HG02571 (cell line): ENCODE measurements at regions not wholly inside any gene's neighbourhood (a gene's known extent, or its start where the extent isn't known, plus 50 kb on each side); places are given as distances from the start of the nearest gene placed in this dataset.

Source experiments
- ATAC-seq: cut with Tn5 transposase; IDR thresholded peaks from one replicate; pipeline ENCODE4 v1.9.1; 2021; ENCODE audit warnings: mild to moderate bottlenecking, moderate library complexity; ENCODE audit not compliant: unreplicated experiment

GRCh38 chr9:106305428-106306133, 557.4 kb upstream of the ZNF462 start:
- no peak for ATAC-seq

- no peak for ATAC-seq
Measured at GRCh38 chr9:106307670-106308069, 555.3 kb upstream of the ZNF462 start.

GRCh38 chr9:106309925-106310324, 553.0 kb upstream of the ZNF462 start:
- no peak for ATAC-seq

- ATAC-seq, result no peak
Measured at GRCh38 chr9:106310782-106311181, 552.2 kb upstream of the ZNF462 start.

GRCh38 chr9:106312906-106313305, 550.1 kb upstream of the ZNF462 start:
- ATAC-seq, result no peak

GRCh38 chr9:106314476-106314875, 548.5 kb upstream of the ZNF462 start:
- ATAC-seq, result no peak

- ATAC-seq, result no peak
Measured at GRCh38 chr9:106321394-106322180, 541.4 kb upstream of the ZNF462 start.

GRCh38 chr9:106322706-106323245, 540.2 kb upstream of the ZNF462 start:
- ATAC-seq, result no peak

- no peak for ATAC-seq
Measured at GRCh38 chr9:106324053-106324585, 538.8 kb upstream of the ZNF462 start.

- ATAC-seq, result no peak
Measured at GRCh38 chr9:106324591-106325280, 538.2 kb upstream of the ZNF462 start.

- ATAC-seq, result no peak
Measured at GRCh38 chr9:106326493-106326892, 536.5 kb upstream of the ZNF462 start.

- no peak for ATAC-seq
Measured at GRCh38 chr9:106333481-106333880, 529.5 kb upstream of the ZNF462 start.

GRCh38 chr9:106334081-106334480, 528.9 kb upstream of the ZNF462 start:
- no peak for ATAC-seq

GRCh38 chr9:106339882-106340281, 523.1 kb upstream of the ZNF462 start:
- no peak for ATAC-seq

GRCh38 chr9:106350777-106351176, 512.2 kb upstream of the ZNF462 start:
- no peak for ATAC-seq

- no peak for ATAC-seq
Measured at GRCh38 chr9:106356924-106357323, 506.0 kb upstream of the ZNF462 start.

GRCh38 chr9:106358331-106358730, 504.6 kb upstream of the ZNF462 start:
- no peak for ATAC-seq

- no peak for ATAC-seq
Measured at GRCh38 chr9:106376689-106377088, 486.3 kb upstream of the ZNF462 start.

GRCh38 chr9:106383072-106383471, 479.9 kb upstream of the ZNF462 start:
- ATAC-seq, result no peak

GRCh38 chr9:106387965-106388364, 475.0 kb upstream of the ZNF462 start:
- no peak for ATAC-seq

- ATAC-seq, result no peak
Measured at GRCh38 chr9:106393226-106393625, 469.7 kb upstream of the ZNF462 start.
